SK-N-SH (cell line): ENCODE measurements at regions not wholly inside any gene's neighbourhood (a gene's known extent, or its start where the extent isn't known, plus 50 kb on each side); places are given as distances from the start of the nearest gene placed in this dataset.

Experiments
- CTCF ChIA-PET: fragments of 300-600, 350-600 bp; formaldehyde crosslinking; extraction: SDS; loops from one replicate; lab custom pipeline; 2021; lab: Yijun Ruan, JAX
- POLR2A ChIA-PET: fragments of 350-600 bp; sonication (Branson Sonifier 250); formaldehyde crosslinking; extraction: SDS; loops from one replicate; lab custom pipeline; 2020; ENCODE audit warnings: antibody characterized with exemption, inconsistent platforms; lab: Yijun Ruan, JAX
- DNase-seq: peaks from one replicate; pipeline ENCODE4 v3.0.0; 2012
- H2AFZ ChIP-seq: fragments of 200-600 bp; sonication (generic); 2 replicates; pipeline ENCODE4 v1.8.1; 2016; ENCODE audit warnings: antibody characterized with exemption, mild to moderate bottlenecking, low read depth
- H3F3A ChIP-seq: fragments of 200-600 bp; sonication (generic); replicated peaks from 2 replicates; pipeline ENCODE3; 2016; ENCODE audit warnings: antibody characterized with exemption, mild to moderate bottlenecking; ENCODE audit not compliant: insufficient read depth
- H3K27ac ChIP-seq, 2 experiments: fragments of 200-500 bp in 1 of 2; fragments of 200-600 bp in 1 of 2; sonication (Bioruptor generic) in 1 of 2; sonication (generic), shearing (Covaris generic) in 1 of 2; 2 replicates each; pipeline versions ENCODE4 v1.5.1 to v1.6.1; 2014 to 2016; ENCODE audit warnings: low read depth in 2 of 2, inconsistent platforms in 1 of 2, low read length in 1 of 2, mild to moderate bottlenecking in 1 of 2, mixed read lengths in 1 of 2
- H3K27me3 ChIP-seq: fragments of 200-600 bp; sonication (generic), shearing (Covaris generic); 2 replicates; pipeline ENCODE4 v1.6.1; 2016; ENCODE audit warnings: mixed run types; ENCODE audit not compliant: insufficient read depth
- H3K36me3 ChIP-seq, 2 experiments: fragments of 200-500 bp in 1 of 2; fragments of 200-600 bp in 1 of 2; sonication (Bioruptor generic) in 1 of 2; sonication (generic) in 1 of 2; replicated peaks in 1 of 2; 2 replicates each; pipeline versions ENCODE3 to v1.5.1; 2014 to 2016; ENCODE audit warnings: low read length in 1 of 2, mild to moderate bottlenecking in 1 of 2; ENCODE audit not compliant: insufficient read depth in 2 of 2, control insufficient read depth in 1 of 2
- H3K4me1 ChIP-seq, 2 experiments: fragments of 200-500 bp in 1 of 2; fragments of 200-600 bp in 1 of 2; sonication (Bioruptor generic) in 1 of 2; sonication (generic), shearing (Covaris generic) in 1 of 2; 2 replicates each; pipeline versions ENCODE4 v1.5.1 to v1.6.1; 2014 to 2016; ENCODE audit warnings: low read depth in 1 of 2, low read length in 1 of 2, mixed run types in 1 of 2; ENCODE audit not compliant: insufficient read depth in 2 of 2, control insufficient read depth in 1 of 2
- H3K4me2 ChIP-seq: fragments of 200-600 bp; sonication (generic), shearing (Covaris generic); 2 replicates; pipeline ENCODE4 v1.6.1; 2017; ENCODE audit warnings: mixed run types
- H3K4me3 ChIP-seq, 2 experiments: fragments of 200-500 bp in 1 of 2; fragments of 200-600 bp in 1 of 2; sonication (Bioruptor generic) in 1 of 2; sonication (generic), shearing (Covaris generic) in 1 of 2; 2 replicates each; pipeline versions ENCODE4 v1.5.1 to v1.8.1; 2014 to 2016; ENCODE audit warnings: low read depth in 2 of 2, inconsistent platforms in 1 of 2, low read length in 1 of 2, mild to moderate bottlenecking in 1 of 2, mixed read lengths in 1 of 2, moderate library complexity in 1 of 2
- H3K79me2 ChIP-seq: fragments of 200-600 bp; sonication (generic); 2 replicates; pipeline ENCODE4 v1.8.1; 2017; ENCODE audit warnings: mild to moderate bottlenecking; ENCODE audit not compliant: insufficient read depth
- H3K9ac ChIP-seq: fragments of 200-600 bp; sonication (generic); 2 replicates; pipeline ENCODE4 v1.6.1; 2017; ENCODE audit warnings: mixed run types
- H3K9me2 ChIP-seq: fragments of 200-600 bp; sonication (generic); 2 replicates; pipeline ENCODE4 v1.6.1; 2017; ENCODE audit warnings: mixed run types
- H3K9me3 ChIP-seq: fragments of 200-600 bp; sonication (generic); 2 replicates; pipeline ENCODE4 v1.6.1; 2017; ENCODE audit warnings: mixed run types, mild to moderate bottlenecking, moderate library complexity
- H4K20me1 ChIP-seq: fragments of 200-600 bp; sonication (generic); 2 replicates; pipeline ENCODE4 v1.6.1; 2017; ENCODE audit warnings: mild to moderate bottlenecking, mixed run types; ENCODE audit not compliant: insufficient read depth
- ELF1 ChIP-seq: IDR thresholded peaks from 2 replicates; pipeline ENCODE4 v1.4.0; 2012
- EZH2phosphoT487 ChIP-seq: fragments of 200-600 bp; sonication (generic); IDR thresholded peaks from 2 replicates; pipeline ENCODE4 v1.6.1; 2017; ENCODE audit warnings: low read depth, mixed run types, mild to moderate bottlenecking, antibody characterized with exemption, moderate library complexity, borderline replicate concordance
- FOSL2 ChIP-seq: IDR thresholded peaks from 2 replicates; pipeline ENCODE4 v1.4.0; 2012; ENCODE audit warnings: low read depth, mild to moderate bottlenecking, moderate library complexity, borderline replicate concordance
- IRF3 ChIP-seq: fragments of 150-350 bp; IDR thresholded peaks from 2 replicates; pipeline ENCODE4 v1.6.1; 2016; ENCODE audit warnings: mild to moderate bottlenecking, low read depth, low read length
- JUND ChIP-seq: IDR thresholded peaks from 2 replicates; pipeline ENCODE4 v1.4.0; 2012
- MEF2A ChIP-seq: IDR thresholded peaks from 2 replicates; pipeline ENCODE4 v1.4.0; 2012; ENCODE audit warnings: low read depth, borderline replicate concordance
- POLR2AphosphoS5 ChIP-seq: IDR thresholded peaks from 2 replicates; pipeline ENCODE4 v1.6.1; 2012; ENCODE audit warnings: low read depth, low read length
- RAD21 ChIP-seq: IDR thresholded peaks from 2 replicates; pipeline ENCODE4 v1.6.1; 2012; ENCODE audit warnings: mild to moderate bottlenecking, low read length
- RCOR1 ChIP-seq: fragments of 150-350 bp; IDR thresholded peaks from 2 replicates; pipeline ENCODE4 v1.6.1; 2017; ENCODE audit warnings: antibody characterized with exemption, low read length
- REST ChIP-seq: IDR thresholded peaks from 2 replicates; pipeline ENCODE4 v1.6.1; 2012; ENCODE audit warnings: mild to moderate bottlenecking, low read depth, low read length, moderate library complexity
- RFX5 ChIP-seq: IDR thresholded peaks from 2 replicates; pipeline ENCODE4 v1.6.1; 2012; ENCODE audit warnings: mild to moderate bottlenecking, improper control_type of control experiment, low read length
- SIN3A ChIP-seq: IDR thresholded peaks from 2 replicates; pipeline ENCODE4 v1.6.1; 2012; ENCODE audit warnings: low read depth, mild to moderate bottlenecking, low read length, moderate library complexity, borderline replicate concordance
- SMC3 ChIP-seq: IDR thresholded peaks from 2 replicates; pipeline ENCODE4 v1.6.1; 2012; ENCODE audit warnings: low read depth, low read length, improper control_type of control experiment
- TCF12 ChIP-seq: IDR thresholded peaks from 2 replicates; pipeline ENCODE4 v1.4.0; 2012
- YY1 ChIP-seq: IDR thresholded peaks from 2 replicates; pipeline ENCODE4 v1.4.0; 2012; ENCODE audit warnings: low read depth, mild to moderate bottlenecking
- WGBS: methylation state at CpG from one replicate; pipeline ENCODE4 v1.1.6; 2017; ENCODE audit warnings: low lambda C conversion rate; 5-methylcytosine and 5-hydroxymethylcytosine counted together
- TF ChIP-seq, protein P1 (sequence below): fragments of 200-600 bp; sonication (generic); IDR thresholded peaks from 2 replicates; pipeline ENCODE4 v1.6.1; 2017; ENCODE audit warnings: antibody characterized with exemption, mild to moderate bottlenecking, moderate library complexity
- TF ChIP-seq, protein P2 (sequence below): IDR thresholded peaks from 2 replicates; pipeline ENCODE4 v1.4.0; 2012; ENCODE audit warnings: low read depth, borderline replicate concordance

DNA sequence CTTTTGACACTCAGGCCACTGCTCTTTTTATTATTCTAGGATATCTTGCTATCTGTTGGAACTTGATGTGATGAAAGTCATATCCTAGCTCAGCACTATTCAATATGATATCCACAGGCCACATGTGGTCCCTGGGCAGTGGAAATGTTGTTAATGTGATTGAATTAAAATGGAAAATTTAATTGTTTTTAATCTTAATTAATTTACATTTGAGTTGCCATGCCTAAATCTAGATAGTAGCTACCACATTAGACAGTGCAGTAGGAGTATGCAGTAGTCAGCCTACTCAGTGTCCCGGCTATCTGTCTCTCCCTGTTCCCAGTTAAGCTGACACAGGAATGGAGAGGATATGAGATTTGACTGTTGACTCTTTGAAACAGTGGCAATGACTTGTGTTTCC, 460.2 kb downstream of the GBE1 start (continued):
- TF ChIP-seq REST (no peak), MEF2A (no peak), RAD21 (no peak; the same call in 1 of the 2 replicates), SMC3 (no peak), JUND (no peak), FOSL2 (no peak)

DNA sequence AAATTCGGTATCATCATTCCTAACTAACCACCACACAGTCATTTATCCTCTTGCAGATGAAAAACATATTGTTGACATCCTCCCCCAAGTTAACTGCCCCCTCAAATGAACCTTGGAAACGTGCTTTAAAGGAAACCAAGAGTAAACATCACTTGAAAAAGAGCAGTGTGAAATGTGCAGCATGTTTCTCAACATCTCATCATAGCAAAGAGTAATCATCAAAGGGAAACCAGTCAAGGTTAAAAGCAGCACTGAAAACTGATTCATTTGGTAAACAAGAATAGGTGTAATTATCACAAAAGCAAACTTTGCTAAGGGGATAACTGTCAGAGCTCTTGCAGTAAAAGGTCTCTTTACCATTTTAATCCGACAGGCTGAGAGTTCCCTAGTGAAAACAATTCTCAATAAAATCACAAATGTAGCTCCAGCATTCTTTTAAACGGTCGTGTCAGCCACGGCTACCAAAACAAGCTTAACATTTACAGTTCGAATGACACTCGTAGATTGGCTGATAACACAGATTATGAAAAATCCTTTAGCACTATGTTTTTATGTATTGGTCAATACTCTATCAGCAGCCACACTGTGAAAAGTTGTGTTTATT, 461.0 kb downstream of the GBE1 start:
- no peak for TF ChIP-seq EZH2phosphoT487
- no peak for TF ChIP-seq SIN3A
- TF ChIP-seq ELF1 = no peak
- TF ChIP-seq JUND = no peak
- no peak for TF ChIP-seq RCOR1
- no peaks in the 10 kb centered on the region for H3K27me3 ChIP-seq
- H2AFZ ChIP-seq = no peak overlapping the region
- H3F3A ChIP-seq = peaks cover 7% of the 10 kb centered on the region
- H3K4me2 ChIP-seq = no peak overlapping the region
- no peak overlapping the region for H3K9ac ChIP-seq
- CTCF ChIA-PET = interaction anchor here (1.0 to 7.5 kb wide), 7 partner anchors 13 to 119 kb away, joined by 3 to 52 read pairs (median 7); no protein-coding TSS in a partner anchor
- H3K27ac ChIP-seq = peak overlapping the region in 1 of 2 experiments; percentile 28; a peak in 1 of 4 replicates
- peaks cover 0 to 11% of the 10 kb centered on the region in 2 experiments; a peak in 2 of 4 replicates for H3K4me1 ChIP-seq
- H3K79me2 ChIP-seq = no peaks in the 10 kb centered on the region
- WGBS = 79% methylated on average over 8 of the region's 8 CpGs
- no peaks in the 10 kb centered on the region for H4K20me1 ChIP-seq
- H3K9me2 ChIP-seq = no peaks in the 10 kb centered on the region
- no peaks in the 10 kb centered on the region for H3K9me3 ChIP-seq
- no peak for DNase-seq
- POLR2A ChIA-PET = no interaction called here
- no peak overlapping the region for H3K4me3 ChIP-seq
- H3K36me3 ChIP-seq = no peaks in the 10 kb centered on the region

GRCh38 chr3:81299481-81299880, 462.0 kb downstream of the GBE1 start:
- Histone ChIP-seq H3K4me2 (no peak overlapping the region), H3K27ac (no peak overlapping the region), H4K20me1 (no peaks in the 10 kb centered on the region), H3K9me3 (no peaks in the 10 kb centered on the region), H3K79me2 (no peaks in the 10 kb centered on the region), H3K4me3 (no peak overlapping the region), H3K36me3 (no peaks in the 10 kb centered on the region), H3K9ac (no peak overlapping the region), H3K27me3 (no peaks in the 10 kb centered on the region), H3K4me1 (peaks cover 0 to 11% of the 10 kb centered on the region in 2 experiments; a peak in 2 of 4 replicates), H2AFZ (no peak overlapping the region), H3F3A (peaks cover 7% of the 10 kb centered on the region), H3K9me2 (no peaks in the 10 kb centered on the region)
- ChIA-PET CTCF (interaction anchor here (0.7 kb wide), 1 partner anchor 93 kb away, joined by 3 read pairs; no protein-coding TSS in a partner anchor), POLR2A (no interaction called here)
- DNase-seq = no peak
- 84% methylated on average over 3 of the region's 3 CpGs for WGBS
- TF ChIP-seq TCF12 (no peak), RFX5 (no peak), POLR2AphosphoS5 (no peak), IRF3 (no peak), YY1 (no peak)
- TF ChIP-seq, protein P1, sequence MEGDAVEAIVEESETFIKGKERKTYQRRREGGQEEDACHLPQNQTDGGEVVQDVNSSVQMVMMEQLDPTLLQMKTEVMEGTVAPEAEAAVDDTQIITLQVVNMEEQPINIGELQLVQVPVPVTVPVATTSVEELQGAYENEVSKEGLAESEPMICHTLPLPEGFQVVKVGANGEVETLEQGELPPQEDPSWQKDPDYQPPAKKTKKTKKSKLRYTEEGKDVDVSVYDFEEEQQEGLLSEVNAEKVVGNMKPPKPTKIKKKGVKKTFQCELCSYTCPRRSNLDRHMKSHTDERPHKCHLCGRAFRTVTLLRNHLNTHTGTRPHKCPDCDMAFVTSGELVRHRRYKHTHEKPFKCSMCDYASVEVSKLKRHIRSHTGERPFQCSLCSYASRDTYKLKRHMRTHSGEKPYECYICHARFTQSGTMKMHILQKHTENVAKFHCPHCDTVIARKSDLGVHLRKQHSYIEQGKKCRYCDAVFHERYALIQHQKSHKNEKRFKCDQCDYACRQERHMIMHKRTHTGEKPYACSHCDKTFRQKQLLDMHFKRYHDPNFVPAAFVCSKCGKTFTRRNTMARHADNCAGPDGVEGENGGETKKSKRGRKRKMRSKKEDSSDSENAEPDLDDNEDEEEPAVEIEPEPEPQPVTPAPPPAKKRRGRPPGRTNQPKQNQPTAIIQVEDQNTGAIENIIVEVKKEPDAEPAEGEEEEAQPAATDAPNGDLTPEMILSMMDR = no peak
- TF ChIP-seq, protein P2, sequence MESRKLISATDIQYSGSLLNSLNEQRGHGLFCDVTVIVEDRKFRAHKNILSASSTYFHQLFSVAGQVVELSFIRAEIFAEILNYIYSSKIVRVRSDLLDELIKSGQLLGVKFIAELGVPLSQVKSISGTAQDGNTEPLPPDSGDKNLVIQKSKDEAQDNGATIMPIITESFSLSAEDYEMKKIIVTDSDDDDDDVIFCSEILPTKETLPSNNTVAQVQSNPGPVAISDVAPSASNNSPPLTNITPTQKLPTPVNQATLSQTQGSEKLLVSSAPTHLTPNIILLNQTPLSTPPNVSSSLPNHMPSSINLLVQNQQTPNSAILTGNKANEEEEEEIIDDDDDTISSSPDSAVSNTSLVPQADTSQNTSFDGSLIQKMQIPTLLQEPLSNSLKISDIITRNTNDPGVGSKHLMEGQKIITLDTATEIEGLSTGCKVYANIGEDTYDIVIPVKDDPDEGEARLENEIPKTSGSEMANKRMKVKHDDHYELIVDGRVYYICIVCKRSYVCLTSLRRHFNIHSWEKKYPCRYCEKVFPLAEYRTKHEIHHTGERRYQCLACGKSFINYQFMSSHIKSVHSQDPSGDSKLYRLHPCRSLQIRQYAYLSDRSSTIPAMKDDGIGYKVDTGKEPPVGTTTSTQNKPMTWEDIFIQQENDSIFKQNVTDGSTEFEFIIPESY = no peak
